ENCODE measurements at regions not wholly inside any gene's neighbourhood (a gene's known extent, or its start where the extent isn't known, plus 50 kb on each side); places are given as distances from the start of the nearest gene placed in this dataset.
"Not testable (repeated sequence)": the region's sequence is repeated elsewhere in the genome, so short reads cannot be mapped to it uniquely, and the experiment has no call there.

DNA sequence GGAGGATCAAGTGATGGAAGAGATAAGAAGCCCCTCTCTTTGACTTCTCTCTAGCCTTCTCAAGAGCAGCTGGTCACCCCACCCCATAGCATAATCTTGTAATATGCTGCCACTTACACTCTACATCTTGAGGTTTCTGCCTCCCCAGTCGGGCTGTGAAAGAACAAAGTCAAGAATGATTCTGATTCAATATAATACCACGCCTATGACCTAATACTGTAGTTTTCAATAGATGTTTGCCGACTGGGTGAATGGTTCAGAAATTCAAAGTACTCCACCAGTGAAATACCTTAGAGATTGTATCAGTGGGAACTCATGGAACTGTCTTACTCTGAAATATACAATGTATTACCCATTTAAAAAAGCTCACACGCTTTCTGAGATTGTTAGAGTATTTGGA is 93.0 kb upstream of the ZFHX3 start:
- DNase-seq, result no peak

DNA sequence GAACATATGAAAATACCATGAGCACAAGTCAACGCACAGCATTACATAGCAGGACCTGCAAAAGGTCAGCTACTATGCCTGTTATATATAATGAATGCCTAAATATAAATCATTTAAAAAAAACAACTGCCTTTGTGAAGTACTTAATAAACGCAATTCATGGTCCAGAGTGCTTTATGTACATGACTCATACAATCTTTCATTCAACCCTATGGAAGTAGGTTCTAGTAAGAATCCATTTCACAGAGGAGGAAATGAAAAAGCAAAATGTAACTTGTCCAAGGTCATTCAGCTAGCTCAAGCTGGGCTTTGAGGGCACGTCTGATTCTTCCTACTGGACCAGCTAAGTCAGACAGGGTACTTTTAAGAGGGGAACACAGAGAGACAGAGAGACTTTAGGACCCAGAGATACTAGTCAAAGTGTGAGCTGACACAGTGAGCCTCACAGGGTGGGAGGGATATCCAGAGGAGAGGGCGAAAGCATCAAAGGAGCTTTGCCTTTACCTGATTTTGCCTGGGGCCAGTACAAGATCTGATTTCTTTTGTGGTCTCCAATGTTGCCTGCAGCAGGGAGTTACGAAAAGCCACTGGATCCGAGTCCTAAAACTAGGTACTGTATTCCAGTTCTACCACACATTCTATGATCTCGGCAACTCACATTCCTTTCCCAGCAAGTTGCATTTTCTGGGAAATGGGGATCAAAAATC is 83.4 kb upstream of the ZFHX3 start:
- no peak for DNase-seq

DNA sequence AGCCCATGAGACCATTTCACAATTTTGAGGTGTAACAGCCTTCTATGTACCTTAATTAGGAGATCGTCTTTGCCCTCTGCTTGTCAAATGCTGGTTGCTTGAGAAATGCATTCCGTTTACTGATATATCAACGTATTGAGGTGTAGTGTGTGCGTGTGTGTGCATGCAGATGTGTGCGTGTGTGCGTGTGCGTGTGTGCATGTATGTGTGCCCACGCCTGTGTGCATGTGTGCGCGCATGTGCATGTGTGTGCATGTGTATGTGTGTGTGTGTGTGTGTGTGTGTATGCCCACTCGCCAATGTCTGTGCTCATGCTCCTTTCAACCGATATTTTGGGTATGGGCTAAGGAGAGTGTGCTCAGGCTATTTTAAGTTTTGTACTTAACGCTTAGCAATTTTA is 81.5 kb upstream of the ZFHX3 start:
- no peak for DNase-seq

DNA sequence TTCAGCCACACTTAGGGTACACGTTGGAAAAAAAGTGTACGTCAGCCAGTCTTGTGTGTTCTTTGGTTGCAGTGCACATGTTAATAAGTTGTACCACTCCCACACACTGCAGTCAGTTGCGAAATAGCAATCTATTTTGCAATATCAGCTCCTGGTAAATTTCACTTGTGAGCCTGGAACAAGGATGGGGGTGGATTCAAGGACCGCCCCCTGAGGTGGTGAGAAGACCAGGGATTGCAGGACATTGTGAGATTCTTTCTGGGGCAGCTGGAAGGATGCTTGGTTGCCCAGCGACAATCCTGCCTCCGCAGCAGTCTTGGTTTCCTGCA is 78.6 kb upstream of the ZFHX3 start:
- DNase-seq, result no peak

DNA sequence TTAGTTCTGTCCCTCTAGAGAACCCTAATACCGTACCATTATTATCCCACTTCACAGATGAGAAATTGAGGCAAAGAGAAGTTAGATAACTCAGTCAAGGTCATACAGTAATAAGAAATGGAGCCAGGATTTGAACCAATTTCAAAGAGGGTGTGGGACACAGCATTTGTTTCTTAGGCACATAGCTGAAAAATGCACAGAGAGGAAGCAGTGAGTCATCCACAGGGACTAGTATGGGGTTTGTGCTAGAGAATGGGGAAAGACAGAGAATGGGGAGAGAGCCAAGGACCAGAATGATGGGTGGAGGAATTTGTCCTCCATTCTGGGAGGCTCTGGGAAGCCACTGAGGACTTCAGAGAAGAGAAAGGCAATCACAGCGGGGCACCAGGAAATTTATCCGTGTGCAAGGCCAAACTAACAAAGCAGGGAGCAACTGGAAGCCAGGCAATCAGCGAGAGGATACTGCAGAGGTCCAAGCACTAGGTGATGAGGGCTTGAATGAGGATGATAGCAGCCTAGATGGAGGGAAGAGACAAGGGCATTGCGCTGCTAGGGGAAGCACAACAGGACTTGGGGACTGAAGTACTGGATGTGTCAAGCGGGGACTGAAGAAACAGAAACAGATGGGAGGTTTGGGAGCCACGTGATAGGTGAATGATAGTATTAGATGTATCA is 78.1 kb upstream of the ZFHX3 start:
- no peak for DNase-seq

DNA sequence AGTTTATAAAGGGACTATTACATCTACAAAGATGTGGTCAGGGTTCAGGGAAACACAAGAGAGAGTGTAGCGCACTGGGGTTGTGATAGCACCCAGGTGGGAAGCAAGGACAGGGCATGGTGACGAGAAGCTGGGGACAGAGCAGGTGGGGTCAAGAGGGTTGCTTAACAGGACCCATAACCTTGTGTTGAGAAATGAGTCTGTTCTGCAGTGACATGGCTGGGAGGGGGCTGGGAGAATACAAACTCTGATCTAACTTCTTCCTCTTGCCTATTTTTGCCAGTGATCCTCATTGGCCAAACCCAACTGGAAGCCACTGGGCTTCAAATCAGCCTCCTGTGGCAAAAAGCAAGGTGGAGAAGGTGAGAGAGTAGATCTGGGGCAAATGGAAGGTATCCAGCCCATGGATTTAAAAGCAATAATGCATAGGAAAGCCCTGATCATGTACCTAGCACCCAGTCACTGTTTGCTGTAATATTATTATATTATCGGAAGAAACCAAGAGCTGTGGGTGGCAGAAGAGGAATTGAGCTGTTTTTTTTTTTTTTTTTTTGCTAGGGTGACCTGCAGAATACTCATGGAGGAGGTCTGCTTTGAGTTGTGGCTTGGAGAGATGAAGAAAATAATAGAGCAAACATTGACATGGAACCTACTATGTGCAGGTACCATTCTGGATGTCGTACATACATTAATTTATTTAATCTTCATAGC is 76.9 kb upstream of the ZFHX3 start:
- no peak for DNase-seq

DNA sequence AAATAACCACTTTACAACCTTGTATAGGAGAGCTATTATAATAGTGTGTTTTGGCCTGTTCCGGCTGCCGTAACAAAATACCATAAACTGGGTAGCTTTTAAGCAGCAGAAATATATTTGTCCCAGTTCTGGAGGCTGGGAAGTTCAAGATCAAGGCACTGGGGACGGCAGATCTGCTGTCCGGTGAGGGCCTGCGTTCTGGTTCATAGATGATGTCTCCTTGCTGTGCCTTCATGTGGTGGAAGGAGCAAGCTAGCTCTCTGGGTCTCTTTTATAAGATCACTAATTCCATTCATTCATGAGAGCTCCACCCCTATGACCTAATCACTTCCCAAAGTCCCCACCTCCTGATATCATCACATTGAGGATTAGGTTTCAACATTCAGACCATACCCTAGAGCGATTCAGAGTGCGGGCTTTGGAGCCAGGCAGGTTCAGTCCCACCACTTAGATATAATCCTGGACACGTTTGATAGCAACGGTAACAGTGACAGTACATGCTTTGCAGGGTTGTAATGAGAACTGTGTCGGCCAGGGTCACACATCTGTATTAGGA is 76.2 kb upstream of the ZFHX3 start:
- DNase-seq, result no peak

DNA sequence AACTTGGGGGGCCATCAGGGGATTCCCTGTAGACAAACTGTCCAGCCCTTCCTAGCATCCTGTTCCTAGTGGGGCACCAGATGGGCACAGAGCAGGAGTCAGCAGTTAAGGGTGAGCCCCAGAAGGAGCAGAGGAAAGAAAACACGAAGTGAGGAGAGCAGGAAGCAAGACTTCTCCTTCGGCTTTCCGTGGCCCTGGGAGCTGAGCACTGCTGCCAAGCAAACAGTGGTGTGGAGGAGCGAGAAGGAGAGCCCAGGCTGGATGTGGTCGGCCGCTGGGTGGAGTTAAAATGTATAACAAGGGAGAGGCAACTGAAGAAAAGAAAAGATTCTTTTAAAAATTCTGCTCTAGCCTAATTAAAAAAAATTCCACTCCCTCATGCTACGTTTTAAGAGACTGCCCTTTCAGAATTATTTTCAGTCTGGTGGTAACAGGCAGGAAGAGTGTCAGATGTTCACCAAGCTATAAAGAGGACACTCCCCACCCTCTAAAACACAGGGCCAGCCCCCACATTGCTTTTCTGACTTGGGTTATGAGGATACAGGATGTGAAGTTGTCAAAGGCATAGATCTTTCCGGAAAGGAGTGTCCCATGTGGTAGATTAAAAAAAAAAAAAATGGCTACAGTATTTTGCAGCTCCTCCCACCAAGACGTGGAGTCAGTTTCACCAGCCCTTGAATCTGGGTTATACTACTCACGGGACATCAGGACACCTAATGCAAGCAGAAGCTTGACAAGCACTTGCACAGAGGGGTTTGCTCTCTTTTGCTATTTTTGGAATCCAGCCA is 74.9 kb upstream of the ZFHX3 start:
- DNase-seq, result no peak

DNA sequence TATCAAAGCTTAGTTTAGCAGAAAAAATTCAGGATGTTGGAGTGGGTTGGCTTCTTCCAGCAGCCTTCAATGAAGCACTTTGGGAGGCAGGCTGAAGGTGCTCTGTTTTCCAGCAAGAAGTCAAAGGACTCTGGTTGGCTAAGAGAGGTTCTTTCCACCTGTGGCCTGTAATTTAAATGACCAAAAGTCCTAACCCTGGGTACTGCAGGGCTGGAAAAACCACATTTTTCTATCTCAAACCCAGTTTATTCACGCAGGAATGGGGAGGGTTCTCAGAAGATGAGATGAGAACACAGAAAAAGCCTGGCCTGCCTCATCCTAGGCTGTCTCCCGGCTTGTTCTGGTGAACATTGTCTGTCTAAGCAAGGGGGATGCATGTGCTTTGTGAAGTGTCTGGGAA is 68.6 kb upstream of the ZFHX3 start:
- DNase-seq, result no peak

DNA sequence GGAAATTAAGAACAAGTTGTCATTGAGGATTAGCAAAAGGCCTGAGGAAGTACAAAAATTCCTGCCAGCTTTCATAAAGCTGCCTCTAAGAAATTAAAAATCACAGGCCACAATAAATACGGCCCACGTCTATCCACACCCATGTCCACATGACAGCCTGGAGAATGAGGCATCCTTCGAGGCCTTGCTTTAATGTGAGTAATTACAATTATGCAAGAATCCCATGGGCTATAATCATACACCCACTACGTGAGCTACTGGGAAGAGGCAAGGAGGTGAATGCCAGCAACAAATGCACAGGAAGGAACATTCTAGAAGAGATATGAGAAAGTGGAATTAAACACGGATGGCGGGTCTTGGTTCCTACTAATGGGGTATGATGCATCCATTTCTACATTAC is 65.4 kb upstream of the ZFHX3 start:
- no peak for DNase-seq

DNA sequence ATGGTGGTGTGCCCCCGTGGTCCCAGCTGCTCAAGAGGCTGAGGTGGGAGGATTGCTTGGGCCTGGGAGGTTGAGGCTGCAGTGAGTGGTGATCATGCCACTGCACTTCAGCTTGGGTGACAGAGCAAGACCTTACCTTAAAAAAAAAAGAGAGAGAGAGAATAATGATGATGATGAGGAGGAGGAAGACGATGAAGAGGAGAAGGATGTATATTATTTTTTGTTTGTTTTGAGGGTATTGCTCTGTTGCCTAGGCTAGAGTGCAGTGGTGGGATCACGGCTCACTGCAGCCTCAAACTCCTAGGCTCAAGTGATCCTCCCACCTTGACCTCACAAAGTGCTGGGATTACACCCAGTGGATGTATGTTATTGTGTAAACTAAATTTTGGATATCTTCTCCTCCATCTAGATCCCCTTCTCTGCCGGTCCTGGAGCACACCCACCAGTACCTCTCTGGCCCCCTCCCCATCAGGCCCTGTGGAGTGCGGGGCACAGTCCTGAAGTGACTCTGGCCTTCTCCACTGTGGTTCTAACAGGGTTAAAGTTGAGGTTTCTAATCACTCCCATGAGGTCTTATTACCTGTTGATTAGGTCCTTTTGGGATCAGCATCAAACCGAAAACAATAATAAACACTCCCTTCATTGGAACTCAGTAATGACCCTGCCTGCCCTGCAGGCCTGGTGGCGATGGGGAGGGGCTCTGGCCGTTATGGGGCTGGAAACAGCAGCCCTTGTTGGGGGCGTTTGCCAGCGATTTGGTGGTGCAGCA is 60.5 kb upstream of the ZFHX3 start:
- no peak for DNase-seq

DNA sequence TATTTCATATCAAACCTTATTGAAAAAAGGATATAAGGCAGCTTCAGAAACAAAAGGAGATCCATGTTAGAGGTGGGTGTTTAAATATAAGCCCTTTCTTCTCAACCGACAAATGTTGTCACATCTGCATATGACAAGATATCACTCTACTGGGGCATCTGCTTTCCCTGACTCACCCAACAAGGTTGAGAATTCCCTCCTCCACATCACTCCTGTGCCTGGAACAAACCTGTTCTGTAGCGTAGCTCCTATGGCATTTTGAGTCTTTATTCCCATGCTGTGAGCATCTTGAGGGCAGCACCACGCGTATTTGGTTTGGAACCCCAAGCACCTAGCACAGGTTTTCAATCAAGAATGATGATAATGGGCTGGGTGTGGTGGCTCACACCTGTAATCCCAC is 59.4 kb upstream of the ZFHX3 start:
- DNase-seq, result no peak

DNA sequence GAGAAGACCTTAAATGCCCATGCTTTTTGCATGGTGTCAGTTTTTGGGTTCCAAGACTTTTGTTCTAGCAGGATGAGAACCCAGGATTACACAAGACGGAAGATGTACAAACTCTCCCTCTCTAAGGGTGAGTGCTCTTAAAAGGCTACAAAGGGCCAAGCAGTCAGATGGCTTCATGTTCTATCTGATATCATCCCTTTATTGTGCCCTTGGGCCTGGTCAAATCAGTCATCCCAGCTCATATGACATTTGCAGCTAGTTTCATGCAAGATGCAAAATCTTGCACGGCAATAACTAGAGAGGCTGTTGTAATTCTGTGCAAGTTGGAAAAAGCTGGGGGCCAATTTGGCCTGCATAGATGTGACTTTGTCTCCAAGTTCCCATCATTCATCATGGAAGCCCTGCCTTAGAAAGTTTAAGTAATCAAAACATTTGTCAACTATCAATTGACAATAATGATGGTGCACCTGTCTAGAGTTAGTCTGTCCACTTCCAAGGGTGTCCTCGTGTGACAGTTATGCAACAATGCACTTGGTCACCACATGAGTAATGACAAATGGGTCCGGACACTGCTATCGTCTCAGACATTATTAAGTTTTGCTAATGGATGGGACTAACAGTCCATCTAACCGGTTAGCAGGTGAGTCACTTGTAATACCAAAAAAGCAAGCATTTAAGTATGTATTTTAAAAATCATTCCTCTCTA is 58.6 kb upstream of the ZFHX3 start:
- no peak for DNase-seq

DNA sequence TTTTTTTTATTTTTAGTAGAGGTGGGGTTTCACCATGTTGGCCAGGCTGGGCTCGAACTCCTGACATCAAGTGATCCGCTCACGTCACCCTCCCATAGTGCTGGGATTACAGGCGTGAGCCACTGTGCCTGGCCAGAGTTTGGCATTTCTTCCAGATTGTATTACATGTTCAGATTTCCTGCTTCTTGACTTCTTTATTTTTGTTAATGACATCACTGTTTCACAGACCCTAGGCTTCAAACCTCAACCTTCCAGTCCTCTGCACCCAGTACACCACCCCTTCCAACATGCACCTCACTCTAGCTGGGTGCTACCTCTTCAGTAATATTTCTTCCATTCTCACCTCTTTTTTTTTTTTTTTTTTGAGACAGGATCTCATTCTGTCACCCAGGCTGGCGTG is 53.6 kb upstream of the ZFHX3 start:
- DNase-seq, result no peak

DNA sequence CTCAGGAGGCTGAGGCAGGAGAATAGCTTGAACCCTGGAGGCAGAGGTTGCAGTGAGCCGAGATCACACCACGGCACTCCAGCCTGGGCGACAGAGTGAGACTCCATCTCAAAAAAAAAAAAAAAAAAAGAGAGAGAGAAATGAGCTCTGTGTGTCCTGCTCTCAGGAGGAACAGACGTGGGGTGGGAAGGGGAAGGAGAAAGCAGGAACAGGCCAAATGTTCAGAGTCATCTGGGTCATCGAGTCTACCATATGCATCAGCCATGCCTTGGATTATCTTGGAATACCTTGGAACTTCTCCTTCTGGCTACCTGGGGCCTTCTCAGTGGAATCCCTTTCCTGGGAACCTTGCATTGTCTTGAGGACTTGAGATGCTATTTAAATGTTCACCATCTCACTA is 51.7 kb upstream of the ZFHX3 start:
- DNase-seq, result not testable (repeated sequence)

Measured in stimulated activated naive CD4-positive, alpha-beta T cell treated with Interleukin-2 at 50 U/mL for 16 hours (primary cell).